SU-DHL-6 (cell line): ENCODE measurements at regions not wholly inside any gene's neighbourhood (a gene's known extent, or its start where the extent isn't known, plus 50 kb on each side); places are given as distances from the start of the nearest gene placed in this dataset.
"Not testable (repeated sequence)": the region's sequence is repeated elsewhere in the genome, so short reads cannot be mapped to it uniquely, and the experiment has no call there.

Experiments used
- H2AFZ ChIP-seq: fragments of 200-600 bp; sonication (generic); 2 replicates; pipeline ENCODE4 v1.6.1; 2014; ENCODE audit warnings: low read depth, mild to moderate bottlenecking, moderate library complexity, mixed read lengths, antibody characterized with exemption, low read length; ENCODE audit not compliant: severe bottlenecking
- H3F3A ChIP-seq: fragments of 200-600 bp; shearing (Covaris generic); 2 replicates; pipeline ENCODE4 v1.6.0; 2016; ENCODE audit warnings: antibody characterized with exemption, mild to moderate bottlenecking; ENCODE audit not compliant: insufficient read depth
- H3K27ac ChIP-seq: fragments of 200-600 bp; sonication (generic); 2 replicates; pipeline ENCODE4 v1.5.1; 2016; ENCODE audit warnings: low read depth, mild to moderate bottlenecking, low read length, moderate library complexity, mixed read lengths
- H3K27me3 ChIP-seq: fragments of 200-600 bp; sonication (generic), shearing (Covaris generic); 2 replicates; pipeline ENCODE4 v1.6.0; 2014; ENCODE audit warnings: mild to moderate bottlenecking, low read length
- H3K36me3 ChIP-seq: fragments of 200-600 bp; sonication (generic); 2 replicates; pipeline ENCODE4 v1.6.1; 2014; ENCODE audit warnings: mild to moderate bottlenecking, low read length, mixed read lengths
- H3K4me2 ChIP-seq: fragments of 300-600, 200-600 bp; shearing (Covaris generic), sonication (generic); 2 replicates; pipeline ENCODE4 v1.6.0; 2014; ENCODE audit warnings: low read length, low read depth, mild to moderate bottlenecking; ENCODE audit not compliant: poor library complexity, severe bottlenecking
- H3K4me3 ChIP-seq: fragments of 200-600 bp; sonication (generic); 2 replicates; pipeline ENCODE4 v1.5.1; 2014; ENCODE audit warnings: antibody characterized with exemption, low read length, mild to moderate bottlenecking, mixed read lengths; ENCODE audit not compliant: insufficient read depth, poor library complexity, severe bottlenecking
- H3K79me2 ChIP-seq: fragments of 200-600 bp; sonication (generic); 2 replicates; pipeline ENCODE4 v1.6.1; 2014; ENCODE audit warnings: mild to moderate bottlenecking, low read length, moderate library complexity; ENCODE audit not compliant: insufficient read depth
- H3K9ac ChIP-seq: fragments of 200-600 bp; sonication (generic); 2 replicates; pipeline ENCODE4 v1.7.0; 2014; ENCODE audit warnings: mild to moderate bottlenecking, low read length
- H3K9me2 ChIP-seq: fragments of 200-600 bp; sonication (generic); replicated peaks from 2 replicates; pipeline ENCODE4 v1.6.1; 2014; ENCODE audit warnings: low read length; ENCODE audit not compliant: insufficient read depth
- H3K9me3 ChIP-seq: fragments of 200-600 bp; sonication (generic); 2 replicates; pipeline ENCODE4 v1.6.1; 2014; ENCODE audit warnings: low read length, mixed read lengths; ENCODE audit not compliant: insufficient read depth
- H4K20me1 ChIP-seq: fragments of 200-600 bp; sonication (generic); 2 replicates; pipeline ENCODE4 v1.6.1; 2014; ENCODE audit warnings: low read depth, mild to moderate bottlenecking, antibody characterized with exemption, low read length, moderate library complexity, mixed read lengths
- CTCF ChIP-seq: fragments of 200-600 bp; sonication (generic); IDR thresholded peaks from one replicate; pipeline ENCODE4 v1.5.1; 2017; ENCODE audit warnings: antibody characterized with exemption, mild to moderate bottlenecking, low read length, moderate library complexity; ENCODE audit not compliant: insufficient read depth, poor library complexity, severe bottlenecking
- EZH2phosphoT487 ChIP-seq: fragments of 200-600 bp; sonication (generic), shearing (Covaris generic); conservative IDR thresholded peaks from 2 replicates; pipeline ENCODE4 v1.6.1; 2018; ENCODE audit warnings: mild to moderate bottlenecking, antibody characterized with exemption, low read length, moderate library complexity, mixed read lengths

- Histone ChIP-seq H3K36me3 (no peaks in the 10 kb centered on the region; the same call in 1 of the 2 replicates), H3K4me3 (no peak overlapping the region), H3K27ac (no peak overlapping the region), H4K20me1 (no peaks in the 10 kb centered on the region), H3K27me3 (no peaks in the 10 kb centered on the region), H3K9me2 (no peaks in the 10 kb centered on the region), H3F3A (no peaks in the 10 kb centered on the region), H3K79me2 (no peaks in the 10 kb centered on the region), H3K4me2 (no peak overlapping the region), H3K9me3 (peaks cover 9% of the 10 kb centered on the region; the same call in 1 of the 2 replicates), H2AFZ (no peak overlapping the region), H3K9ac (no peak overlapping the region)
- TF ChIP-seq CTCF (no peak), EZH2phosphoT487 (no peak)
Observed at GRCh38 chr17:27209316-27209715, 84.6 kb upstream of the WSB1 start.

- H3K4me2 ChIP-seq, H2AFZ ChIP-seq, H4K20me1 ChIP-seq, H3K36me3 ChIP-seq, H3K9ac ChIP-seq, H3K27ac ChIP-seq, H3K79me2 ChIP-seq, H3F3A ChIP-seq, H3K4me3 ChIP-seq, H3K27me3 ChIP-seq, H3K9me2 ChIP-seq: not testable (repeated sequence)
- H3K9me3 ChIP-seq = peaks cover 18% of the 10 kb centered on the region
Observed at GRCh38 chr17:27210809-27211208, 83.1 kb upstream of the WSB1 start.

DNA sequence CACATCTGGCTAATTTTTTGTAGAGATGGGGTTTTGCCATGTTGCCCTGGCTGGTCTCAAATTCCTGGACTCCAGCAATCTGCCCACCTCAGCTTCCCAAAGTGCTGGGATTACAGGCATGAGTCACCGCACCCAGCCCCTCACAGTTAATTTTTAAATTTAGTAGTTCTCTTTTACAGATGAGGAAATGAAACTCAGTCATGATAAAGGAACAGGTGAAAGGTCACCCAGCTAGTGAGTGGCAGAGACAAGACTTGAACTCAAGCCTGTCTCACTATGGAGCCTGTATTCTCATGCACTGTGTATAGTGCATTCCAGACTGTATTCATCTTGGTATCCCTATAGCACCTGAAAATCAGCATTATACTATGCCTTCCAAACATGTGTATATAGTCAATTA, 77.1 kb upstream of the WSB1 start:
- H3F3A ChIP-seq = peaks cover 34% of the 10 kb centered on the region
- no peaks in the 10 kb centered on the region for H3K27me3 ChIP-seq
- no peaks in the 10 kb centered on the region; the same call in 1 of the 2 replicates for H3K36me3 ChIP-seq
- H4K20me1 ChIP-seq = no peaks in the 10 kb centered on the region
- peak overlapping the region; percentile 85 for H3K27ac ChIP-seq
- H3K9me2 ChIP-seq = no peaks in the 10 kb centered on the region
- no peak overlapping the region for H2AFZ ChIP-seq
- peak overlapping the region; percentile 37 for H3K4me2 ChIP-seq
- no peaks in the 10 kb centered on the region for H3K79me2 ChIP-seq
- H3K9ac ChIP-seq = no peak overlapping the region
- H3K4me3 ChIP-seq = no peak overlapping the region
- H3K9me3 ChIP-seq = peaks cover 18% of the 10 kb centered on the region
- TF ChIP-seq CTCF = no peak

DNA sequence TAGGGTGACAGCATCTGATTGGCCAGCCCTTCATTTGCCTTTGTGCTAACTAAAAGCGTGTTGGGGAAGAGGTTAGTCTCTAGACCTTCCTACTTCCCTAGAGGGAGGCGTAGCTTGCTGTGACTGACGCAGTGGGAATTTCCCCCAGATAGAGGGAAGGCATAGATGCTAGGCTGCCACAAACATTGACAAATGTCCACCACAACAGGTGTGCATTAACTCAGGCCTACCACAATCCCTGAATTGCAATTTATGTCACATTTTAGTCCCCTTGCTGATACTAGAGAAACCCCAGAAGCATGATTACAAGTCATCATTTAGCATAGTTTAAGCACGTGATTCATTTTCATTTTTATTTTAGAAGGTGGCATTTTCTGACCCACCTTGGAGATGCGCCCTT, 76.3 kb upstream of the WSB1 start:
- Histone ChIP-seq H3K79me2 (no peaks in the 10 kb centered on the region), H4K20me1 (no peaks in the 10 kb centered on the region), H3K27ac (peak overlapping the region; percentile 85), H3K9me3 (peaks cover 18% of the 10 kb centered on the region), H3K27me3 (no peaks in the 10 kb centered on the region), H3K9ac (0 out of 2 replicates have a peak overlapping the region, but pooled peaks have one; percentile 2), H3F3A (peaks cover 34% of the 10 kb centered on the region), H3K36me3 (no peaks in the 10 kb centered on the region; the same call in 1 of the 2 replicates), H3K4me2 (peak overlapping the region; percentile 37), H3K4me3 (peak overlapping the region; percentile 2), H2AFZ (peak overlapping the region; percentile 56), H3K9me2 (no peaks in the 10 kb centered on the region)
- TF ChIP-seq EZH2phosphoT487 (no peak), CTCF (no peak)
